Stimulated activated CD8-positive, alpha-beta memory T cell treated with anti-CD3 and anti-CD28 coated beads, Interleukin-7, amount 100 ng/mL, for 48 hours (primary cell): ENCODE measurements at regions not wholly inside any gene's neighbourhood (a gene's known extent, or its start where the extent isn't known, plus 50 kb on each side); places are given as distances from the start of the nearest gene placed in this dataset.
"Not testable (repeated sequence)": the region's sequence is repeated elsewhere in the genome, so short reads cannot be mapped to it uniquely, and the experiment has no call there.

Experiments
- DNase-seq, 2 donors: peaks; one replicate each; pipeline ENCODE4 v3.0.0-alpha.2; 2020; ENCODE audit warnings: low read depth in 1 of 2; ENCODE audit errors: extremely low read depth in 1 of 2

- no peak for DNase-seq
Measured at GRCh38 chr9:80509358-80509757, 937.6 kb downstream of the TLE4 start.

GRCh38 chr9:80507611-80508010, 935.8 kb downstream of the TLE4 start:
- DNase-seq, result no peak

- DNase-seq, result no peak
Measured at GRCh38 chr9:80504601-80505230, 933.0 kb downstream of the TLE4 start.

GRCh38 chr9:80503671-80504281, 932.0 kb downstream of the TLE4 start:
- DNase-seq, result no peak

GRCh38 chr9:80502306-80502705, 930.5 kb downstream of the TLE4 start:
- no peak for DNase-seq

GRCh38 chr9:80501635-80502034, 929.9 kb downstream of the TLE4 start:
- no peak for DNase-seq

- no peak for DNase-seq
Measured at GRCh38 chr9:80500300-80500699, 928.5 kb downstream of the TLE4 start.

- DNase-seq, result no peak
Measured at GRCh38 chr9:80498001-80498555, 926.3 kb downstream of the TLE4 start.

GRCh38 chr9:80496901-80497556, 925.3 kb downstream of the TLE4 start:
- no peak for DNase-seq

- no peak for DNase-seq
Measured at GRCh38 chr9:80493258-80493657, 921.5 kb downstream of the TLE4 start.

- DNase-seq, result no peak
Measured at GRCh38 chr9:80492221-80492620, 920.5 kb downstream of the TLE4 start.

- no peak for DNase-seq
Measured at GRCh38 chr9:80491086-80491696, 919.4 kb downstream of the TLE4 start.

GRCh38 chr9:80489329-80489728, 917.6 kb downstream of the TLE4 start:
- DNase-seq, result no peak

GRCh38 chr9:80485420-80486250, 913.9 kb downstream of the TLE4 start:
- DNase-seq, result no peak

GRCh38 chr9:80482251-80482650, 910.5 kb downstream of the TLE4 start:
- DNase-seq, result not testable (repeated sequence)

GRCh38 chr9:80467632-80468031, 895.9 kb downstream of the TLE4 start:
- no peak for DNase-seq

- DNase-seq, result no peak
Measured at GRCh38 chr9:80465556-80465955, 893.8 kb downstream of the TLE4 start.

- DNase-seq, result no peak
Measured at GRCh38 chr9:80449513-80449912, 877.7 kb downstream of the TLE4 start.

- no peak for DNase-seq
Measured at GRCh38 chr9:80448996-80449395, 877.2 kb downstream of the TLE4 start.

GRCh38 chr9:80447876-80448275, 876.1 kb downstream of the TLE4 start:
- DNase-seq, result no peak

- no peak for DNase-seq
Measured at GRCh38 chr9:80440724-80441123, 869.0 kb downstream of the TLE4 start.
